ENCODE measurements at regions not wholly inside any gene's neighbourhood (a gene's known extent, or its start where the extent isn't known, plus 50 kb on each side); places are given as distances from the start of the nearest gene placed in this dataset.

- no peaks in the 10 kb centered on the region for H3K9me3 ChIP-seq
- ChIA-PET POLR2A (no interaction called here), CTCF (no interaction called here)
- H3K4me3 ChIP-seq (ENCODE audit: low read depth, low read length), result no peak overlapping the region
- peaks cover 10% of the 10 kb centered on the region for H3K9me3 Mint-ChIP-seq (ENCODE audit: unreplicated experiment)
- no peak overlapping the region for H3K4me3 Mint-ChIP-seq (ENCODE audit: unreplicated experiment)
- no TSS peak for BruUV-seq (replicated peaks)
- no peaks in the 10 kb centered on the region for H3K4me1 ChIP-seq
- H3K27ac Mint-ChIP-seq (ENCODE audit: unreplicated experiment), result no peak overlapping the region
- H3K27me3 ChIP-seq (replicated peaks; ENCODE audit: control insufficient read depth, insufficient read depth, low read length), result no peaks in the 10 kb centered on the region
- TF ChIP-seq, protein P1, sequence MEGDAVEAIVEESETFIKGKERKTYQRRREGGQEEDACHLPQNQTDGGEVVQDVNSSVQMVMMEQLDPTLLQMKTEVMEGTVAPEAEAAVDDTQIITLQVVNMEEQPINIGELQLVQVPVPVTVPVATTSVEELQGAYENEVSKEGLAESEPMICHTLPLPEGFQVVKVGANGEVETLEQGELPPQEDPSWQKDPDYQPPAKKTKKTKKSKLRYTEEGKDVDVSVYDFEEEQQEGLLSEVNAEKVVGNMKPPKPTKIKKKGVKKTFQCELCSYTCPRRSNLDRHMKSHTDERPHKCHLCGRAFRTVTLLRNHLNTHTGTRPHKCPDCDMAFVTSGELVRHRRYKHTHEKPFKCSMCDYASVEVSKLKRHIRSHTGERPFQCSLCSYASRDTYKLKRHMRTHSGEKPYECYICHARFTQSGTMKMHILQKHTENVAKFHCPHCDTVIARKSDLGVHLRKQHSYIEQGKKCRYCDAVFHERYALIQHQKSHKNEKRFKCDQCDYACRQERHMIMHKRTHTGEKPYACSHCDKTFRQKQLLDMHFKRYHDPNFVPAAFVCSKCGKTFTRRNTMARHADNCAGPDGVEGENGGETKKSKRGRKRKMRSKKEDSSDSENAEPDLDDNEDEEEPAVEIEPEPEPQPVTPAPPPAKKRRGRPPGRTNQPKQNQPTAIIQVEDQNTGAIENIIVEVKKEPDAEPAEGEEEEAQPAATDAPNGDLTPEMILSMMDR (IDR thresholded peaks at IDR 0.05; ENCODE audit: insufficient read depth in 1 of 2, low read depth in 1 of 2, low read length in 1 of 2, severe bottlenecking in 1 of 2, unreplicated experiment in 1 of 2), result no peak
- intact Hi-C loops (cut with micrococcal nuclease; ENCODE audit: unreplicated experiment), result no loop called here
- DNase-seq, result no peak
- H3K4me1 Mint-ChIP-seq (ENCODE audit: low read depth, unreplicated experiment), result no peaks in the 10 kb centered on the region
- H3K36me3 Mint-ChIP-seq (ENCODE audit: insufficient read depth, unreplicated experiment), result no peaks in the 10 kb centered on the region
- H3K36me3 ChIP-seq (ENCODE audit: control insufficient read depth, insufficient read depth, low read length), result no peaks in the 10 kb centered on the region
- no peaks in the 10 kb centered on the region for H3K27me3 Mint-ChIP-seq (ENCODE audit: insufficient read depth, unreplicated experiment)
These were observed 444.4 kb downstream of the LTN1 start for GRCh38 chr21:28548291-28548690.

DNA sequence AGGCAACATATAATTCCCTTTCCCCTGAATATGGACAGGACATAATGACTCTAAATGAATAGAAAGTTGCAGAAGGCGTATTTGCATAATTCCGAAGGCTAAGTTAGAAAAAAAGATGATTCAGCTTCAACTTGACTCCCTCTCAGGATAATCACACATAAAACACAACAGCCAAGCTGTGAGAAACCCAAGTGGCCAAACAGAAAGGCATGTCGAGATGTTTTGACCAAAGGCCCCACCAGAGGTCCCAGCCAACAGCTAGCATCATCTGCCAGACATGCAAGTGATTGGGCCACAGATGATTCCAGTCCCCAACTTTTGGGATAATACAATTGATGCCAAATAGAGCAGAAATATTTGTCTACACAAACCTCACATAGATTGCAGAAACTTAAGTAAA, 444.9 kb downstream of the LTN1 start:
- intact Hi-C loops (cut with micrococcal nuclease; ENCODE audit: unreplicated experiment), result no loop called here
- no peak for DNase-seq
- Mint-ChIP-seq H3K9me3 (ENCODE audit: unreplicated experiment) (peaks cover 10% of the 10 kb centered on the region), H3K36me3 (ENCODE audit: insufficient read depth, unreplicated experiment) (no peaks in the 10 kb centered on the region), H3K27me3 (ENCODE audit: insufficient read depth, unreplicated experiment) (no peaks in the 10 kb centered on the region), H3K4me3 (ENCODE audit: unreplicated experiment) (no peak overlapping the region), H3K4me1 (ENCODE audit: low read depth, unreplicated experiment) (no peaks in the 10 kb centered on the region), H3K27ac (ENCODE audit: unreplicated experiment) (no peak overlapping the region)
- Histone ChIP-seq H3K27me3 (replicated peaks; ENCODE audit: control insufficient read depth, insufficient read depth, low read length) (no peaks in the 10 kb centered on the region), H3K36me3 (ENCODE audit: control insufficient read depth, insufficient read depth, low read length) (no peaks in the 10 kb centered on the region), H3K9me3 (no peaks in the 10 kb centered on the region), H3K4me3 (ENCODE audit: low read depth, low read length) (no peak overlapping the region), H3K4me1 (no peaks in the 10 kb centered on the region)
- TF ChIP-seq, protein P1 (IDR thresholded peaks at IDR 0.05; ENCODE audit: insufficient read depth in 1 of 2, low read depth in 1 of 2, low read length in 1 of 2, severe bottlenecking in 1 of 2, unreplicated experiment in 1 of 2), result no peak
- BruUV-seq (replicated peaks), result no TSS peak
- CTCF ChIA-PET, result no interaction called here
- POLR2A ChIA-PET, result no interaction called here

DNA sequence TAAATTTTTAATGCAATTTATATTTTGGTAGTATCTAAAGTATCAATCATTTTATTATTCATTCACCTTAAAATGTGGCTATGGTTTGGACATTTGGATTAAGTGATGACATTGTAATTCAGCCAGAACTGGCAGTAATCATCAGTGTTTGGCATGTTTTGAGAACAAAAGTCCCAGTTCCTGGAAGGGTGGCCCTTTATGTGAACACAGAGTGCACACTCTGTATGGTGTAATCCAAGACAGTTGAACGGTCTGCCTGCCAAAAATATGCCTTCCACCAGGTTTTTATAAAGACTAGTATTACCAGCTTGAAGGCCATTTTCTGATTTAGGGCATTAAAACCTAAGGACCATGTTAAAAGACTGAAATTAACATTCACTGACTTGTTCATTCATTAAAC, 448.7 kb downstream of the LTN1 start:
- no TSS peak for BruUV-seq (replicated peaks)
- H3K4me1 ChIP-seq, result no peaks in the 10 kb centered on the region
- H3K27ac Mint-ChIP-seq (ENCODE audit: unreplicated experiment), result no peak overlapping the region
- DNase-seq, result no peak
- POLR2A ChIA-PET, result no interaction called here
- H3K36me3 ChIP-seq (ENCODE audit: control insufficient read depth, insufficient read depth, low read length), result no peaks in the 10 kb centered on the region
- peaks cover 10% of the 10 kb centered on the region for H3K9me3 Mint-ChIP-seq (ENCODE audit: unreplicated experiment)
- TF ChIP-seq, protein P1 (IDR thresholded peaks at IDR 0.05; ENCODE audit: insufficient read depth in 1 of 2, low read depth in 1 of 2, low read length in 1 of 2, severe bottlenecking in 1 of 2, unreplicated experiment in 1 of 2), result no peak
- no peaks in the 10 kb centered on the region for H3K27me3 ChIP-seq (replicated peaks; ENCODE audit: control insufficient read depth, insufficient read depth, low read length)
- CTCF ChIA-PET, result no interaction called here
- intact Hi-C loops (cut with micrococcal nuclease; ENCODE audit: unreplicated experiment), result no loop called here
- H3K4me3 ChIP-seq (ENCODE audit: low read depth, low read length), result no peak overlapping the region
- H3K4me3 Mint-ChIP-seq (ENCODE audit: unreplicated experiment), result no peak overlapping the region
- no peaks in the 10 kb centered on the region for H3K4me1 Mint-ChIP-seq (ENCODE audit: low read depth, unreplicated experiment)
- no peaks in the 10 kb centered on the region for H3K9me3 ChIP-seq
- no peaks in the 10 kb centered on the region for H3K27me3 Mint-ChIP-seq (ENCODE audit: insufficient read depth, unreplicated experiment)
- no peaks in the 10 kb centered on the region for H3K36me3 Mint-ChIP-seq (ENCODE audit: insufficient read depth, unreplicated experiment)

Measured in Caco-2 (cell line).